ENCODE measurements at regions not wholly inside any gene's neighbourhood (a gene's known extent, or its start where the extent isn't known, plus 50 kb on each side); places are given as distances from the start of the nearest gene placed in this dataset.
"Not testable (repeated sequence)": the region's sequence is repeated elsewhere in the genome, so short reads cannot be mapped to it uniquely, and the experiment has no call there.

DNA sequence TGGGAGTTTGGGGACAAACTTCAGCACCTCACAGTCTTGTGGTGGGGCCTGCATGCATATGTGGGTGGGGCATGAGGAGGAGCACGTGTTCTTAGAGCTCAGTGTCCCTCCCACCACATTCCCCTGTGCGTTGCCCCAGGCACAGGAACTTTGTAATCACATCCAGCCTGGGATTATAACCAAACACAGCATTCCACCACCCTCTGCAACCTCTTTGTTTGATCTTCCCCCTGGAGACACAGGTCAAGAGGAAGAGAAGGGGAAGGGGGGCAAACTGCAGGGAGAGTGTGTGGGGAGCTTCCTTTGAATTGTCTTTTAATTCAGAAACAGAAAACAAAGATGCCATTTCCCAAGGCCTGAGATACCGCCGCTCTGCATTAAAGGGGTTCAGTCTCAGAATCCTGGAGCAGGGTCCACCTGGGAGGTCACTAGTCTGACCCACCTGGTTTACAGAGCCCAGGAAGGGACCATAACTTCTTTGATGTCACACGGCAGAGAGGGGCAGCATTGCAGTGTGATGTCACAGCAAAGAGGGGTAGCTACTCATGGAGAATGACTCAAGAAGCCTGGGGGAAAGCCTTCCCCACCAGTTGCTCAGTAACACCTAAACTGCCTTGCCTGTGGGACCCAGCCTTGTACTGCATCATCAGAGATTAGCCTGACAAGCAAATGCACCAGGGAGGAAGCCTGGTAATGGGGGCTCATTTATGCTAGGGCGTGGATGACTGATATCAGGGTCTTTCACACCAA, 106.3 kb upstream of the RNU6-1 start:
- no peak for DNase-seq

DNA sequence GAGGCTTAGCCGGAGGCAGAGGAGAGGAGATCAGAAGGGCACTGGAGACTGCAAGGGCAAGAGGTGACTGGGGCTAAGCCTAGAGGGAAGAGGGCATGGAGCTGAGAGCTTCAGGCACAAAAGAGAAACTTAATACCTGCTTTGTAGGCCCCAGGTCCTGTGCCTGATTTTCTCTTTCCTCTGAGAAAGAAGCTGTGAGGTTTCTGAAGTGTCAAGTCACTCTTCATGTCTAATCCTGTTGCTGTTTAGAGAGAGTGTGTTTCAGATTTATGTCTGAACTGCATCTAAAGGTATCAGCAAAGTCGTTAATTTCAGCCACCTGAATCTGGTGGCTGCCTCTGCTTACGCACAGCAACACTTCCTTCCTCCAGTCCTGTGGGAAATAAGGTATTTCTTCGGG, 106.9 kb upstream of the RNU6-1 start:
- DNase-seq, result no peak

GRCh38 chr15:67947254-67948039, 106.7 kb upstream of the PIAS1 start:
- DNase-seq, result no peak

DNA sequence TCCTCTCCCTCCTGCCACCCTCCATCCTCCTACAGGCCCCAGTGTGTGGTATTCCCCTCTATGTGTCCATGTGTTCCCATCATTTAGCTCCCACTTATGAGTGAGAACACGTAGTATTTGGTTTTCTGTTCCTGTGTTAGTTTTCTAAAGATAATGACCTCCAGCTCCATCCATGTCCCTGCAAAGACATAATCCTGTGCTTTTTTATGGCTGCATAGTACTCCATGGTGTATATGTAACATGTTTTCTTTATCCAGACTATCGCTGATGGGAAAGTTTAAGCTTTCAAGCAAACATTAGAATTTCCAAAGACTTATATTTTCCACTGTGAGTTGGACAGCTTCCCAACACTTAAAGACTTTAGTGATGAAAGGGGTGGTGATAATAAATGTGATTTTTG, 105.9 kb upstream of the PIAS1 start:
- no peak for DNase-seq

GRCh38 chr15:67951187-67951586, 102.9 kb upstream of the PIAS1 start:
- not testable (repeated sequence) for DNase-seq

DNA sequence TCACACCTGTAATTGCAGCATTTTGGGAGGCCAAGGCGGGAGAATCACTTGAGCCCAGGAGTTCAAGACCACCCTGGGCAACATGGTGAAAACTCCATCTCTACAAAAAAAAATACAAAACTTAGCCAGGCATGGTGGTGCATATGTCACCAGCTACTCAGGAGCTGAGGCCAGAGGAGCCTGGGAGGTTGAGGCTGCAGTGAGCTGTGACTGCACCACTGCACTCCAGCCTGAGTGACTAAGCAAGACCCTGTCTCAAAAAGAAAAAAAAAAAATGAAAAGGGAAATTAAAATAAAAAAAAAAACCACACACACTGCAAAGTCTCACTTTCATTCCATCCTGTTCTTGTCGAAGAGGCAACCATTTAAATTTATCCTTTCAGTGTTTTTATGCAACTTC, 100.8 kb upstream of the PIAS1 start:
- no peak for DNase-seq

GRCh38 chr15:67955252-67955651, 98.9 kb upstream of the PIAS1 start:
- DNase-seq, result no peak

- no peak for DNase-seq
Observed at GRCh38 chr15:67957435-67958132, 96.5 kb upstream of the PIAS1 start.

DNA sequence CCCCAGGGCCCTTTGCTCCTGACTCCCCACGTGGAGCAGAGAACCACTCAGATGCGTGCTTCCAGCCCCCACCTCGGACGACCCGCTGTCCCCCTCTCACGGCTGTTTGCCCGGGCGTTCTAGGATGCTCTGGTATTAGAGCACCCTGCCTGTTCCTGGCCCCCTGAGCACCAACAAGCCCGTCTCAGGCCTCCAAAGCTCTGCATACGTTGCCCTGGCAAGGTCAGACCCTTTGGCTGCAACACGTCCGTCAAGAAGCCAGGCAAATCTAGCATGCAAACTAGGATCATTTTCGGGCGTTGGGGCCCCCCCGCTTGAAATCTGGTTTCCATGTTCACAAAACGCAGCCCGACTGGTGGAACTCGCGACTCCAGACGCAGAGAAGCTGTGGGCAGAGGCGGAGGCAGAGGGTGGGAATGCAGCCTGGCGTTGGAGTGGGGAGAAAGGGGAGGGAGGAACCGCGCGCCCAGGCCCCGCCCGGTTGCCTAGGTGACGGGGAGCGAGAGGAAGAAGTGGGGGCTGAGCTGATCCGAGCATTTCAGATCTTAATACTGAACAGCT, 86.2 kb upstream of the PIAS1 start:
- DNase-seq, result peak; percentile 21

DNA sequence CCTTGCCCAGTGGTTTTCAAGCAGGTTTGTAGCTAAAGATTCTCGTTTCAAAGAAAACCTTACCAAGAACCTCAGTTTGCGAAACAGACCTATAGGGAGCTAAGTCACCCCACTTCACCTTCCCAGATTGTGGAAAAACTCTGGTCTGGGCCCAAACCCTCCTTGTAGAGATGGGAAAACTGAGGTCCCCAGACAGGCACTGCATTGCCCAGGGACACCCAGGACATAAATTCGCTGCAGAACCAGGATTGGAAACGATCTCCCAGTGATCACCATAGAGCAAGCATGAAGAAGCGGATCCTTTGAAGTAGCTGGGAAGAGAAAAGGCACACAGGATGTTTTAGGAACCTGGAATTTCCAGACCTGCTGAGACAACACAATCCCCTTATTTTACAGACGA, 85.6 kb upstream of the PIAS1 start:
- DNase-seq, result no peak

- DNase-seq, result no peak
Observed at GRCh38 chr15:67968966-67969365, 85.1 kb upstream of the PIAS1 start.

DNA sequence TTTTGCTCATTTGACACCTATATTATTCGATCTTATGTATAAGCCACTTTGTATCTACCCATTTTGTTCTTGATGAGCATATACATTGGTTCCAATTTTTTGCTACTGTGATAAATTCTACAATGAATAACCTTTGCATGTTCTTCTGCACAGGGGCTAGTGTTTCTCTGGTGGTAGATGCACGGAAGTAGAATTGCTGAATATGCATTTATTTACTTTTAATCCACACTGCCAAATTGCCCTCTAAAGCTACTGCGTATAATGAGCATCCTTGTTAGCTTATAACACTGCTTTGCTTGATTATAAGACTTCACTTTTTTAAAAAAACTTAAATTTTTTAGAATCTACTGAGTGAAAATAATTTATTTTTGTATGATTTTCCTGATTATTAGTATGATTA, 84.2 kb upstream of the PIAS1 start:
- DNase-seq, result no peak

DNA sequence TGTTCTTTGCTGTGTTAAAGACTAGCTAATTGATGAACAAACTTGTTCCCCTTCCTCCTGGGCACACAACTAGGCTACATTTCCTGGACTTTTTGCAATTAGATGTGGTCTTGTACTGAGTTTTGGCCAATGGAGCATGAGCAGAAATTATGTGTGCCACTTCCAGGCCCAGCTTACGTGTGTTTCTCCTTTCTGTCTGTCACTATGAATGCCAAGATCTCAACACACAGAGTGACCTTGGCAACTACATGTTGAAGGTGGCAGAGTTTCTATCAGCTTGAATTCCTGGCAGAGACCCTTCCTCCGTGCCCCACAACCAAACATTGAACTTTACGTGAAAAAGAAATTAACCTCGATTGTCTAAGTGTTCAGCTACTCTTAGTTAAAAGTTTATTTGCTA, 81.7 kb upstream of the PIAS1 start:
- DNase-seq, result no peak

DNA sequence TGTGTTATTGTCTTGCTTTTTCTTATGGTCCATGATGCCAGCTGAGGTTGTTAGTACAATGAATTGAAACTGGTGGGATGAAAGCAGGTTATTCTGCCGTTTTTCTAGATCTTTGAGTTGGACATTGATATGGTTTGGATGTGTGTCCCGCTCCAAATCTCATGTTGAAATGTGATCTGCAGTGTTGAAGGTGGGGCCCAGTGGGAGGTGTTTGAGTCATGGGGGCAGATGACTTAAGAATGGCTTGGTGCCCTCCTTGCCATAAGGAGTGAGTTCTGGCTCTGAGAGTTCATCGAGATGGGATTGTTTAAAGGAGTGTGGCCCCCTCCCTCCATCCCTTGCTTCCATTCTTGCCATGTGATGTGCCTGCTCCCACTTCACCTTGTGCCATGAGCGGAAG, 80.3 kb upstream of the PIAS1 start:
- DNase-seq, result no peak

- no peak for DNase-seq
Observed at GRCh38 chr15:67976506-67977073, 77.5 kb upstream of the PIAS1 start.

- no peak for DNase-seq
Observed at GRCh38 chr15:67977414-67978089, 76.6 kb upstream of the PIAS1 start.

- DNase-seq, result no peak
Observed at GRCh38 chr15:67979281-67979680, 74.8 kb upstream of the PIAS1 start.

GRCh38 chr15:67980171-67980570, 73.9 kb upstream of the PIAS1 start:
- no peak for DNase-seq

DNA sequence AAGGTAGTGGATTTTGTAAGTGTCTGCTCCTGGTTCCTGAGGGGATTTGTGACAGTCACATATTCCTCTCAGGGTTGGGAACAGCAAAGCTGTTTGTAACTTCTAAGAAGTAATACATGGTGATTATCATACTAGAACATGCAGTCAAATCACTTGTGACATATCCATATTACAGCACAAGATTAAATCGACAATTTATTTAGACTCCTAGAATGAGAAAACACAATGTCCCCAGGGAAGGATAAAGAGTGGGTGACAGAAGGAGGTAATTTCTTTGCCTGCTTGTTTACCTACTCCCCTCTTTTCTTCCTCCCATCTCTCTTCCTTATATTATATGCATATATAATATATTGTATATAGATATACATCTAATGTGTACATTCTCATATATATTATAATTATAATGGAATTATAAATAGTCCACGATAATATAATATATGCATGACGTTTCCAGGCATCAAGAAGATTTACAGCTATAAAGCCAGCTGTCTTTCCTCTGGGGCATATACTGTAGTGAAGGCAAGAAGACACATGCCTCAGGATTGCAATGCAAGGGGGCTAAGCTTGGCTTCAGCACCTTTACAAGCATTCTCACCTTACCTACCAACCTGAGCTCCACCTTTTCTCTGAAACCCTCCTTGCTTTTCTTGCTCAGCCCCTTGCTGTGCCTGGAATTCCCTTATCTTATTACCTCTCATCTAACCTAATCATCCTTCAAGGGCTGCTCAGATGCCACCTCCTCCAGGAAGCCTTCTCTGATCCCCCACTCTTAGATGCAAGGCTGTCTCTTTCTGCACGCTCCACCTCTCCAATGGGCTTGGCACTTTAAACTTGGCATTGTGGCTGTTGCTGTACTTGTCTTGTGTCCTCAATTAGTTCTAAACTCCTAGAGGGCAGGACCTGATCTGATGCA, 73.1 kb upstream of the PIAS1 start:
- no peak for DNase-seq

DNA sequence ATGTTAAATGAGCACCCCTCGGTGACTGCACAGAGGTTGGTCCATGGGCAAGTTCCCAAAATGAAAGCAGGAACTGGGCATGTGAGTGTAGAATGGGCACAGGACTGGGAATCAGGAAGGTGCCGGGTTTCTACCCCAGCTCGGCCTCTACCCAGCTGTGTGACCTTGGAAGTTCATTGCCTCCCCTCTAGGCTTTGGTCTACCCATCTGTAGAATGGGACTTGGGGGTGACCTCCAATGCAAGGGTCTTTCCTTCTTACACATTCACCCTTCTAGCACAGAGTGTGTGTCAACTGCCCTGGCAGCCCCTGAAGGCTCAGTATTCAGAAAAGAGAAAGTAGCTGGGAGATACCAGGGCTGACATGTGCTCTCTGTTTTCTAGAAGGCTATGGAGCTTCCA, 72.3 kb upstream of the PIAS1 start:
- DNase-seq, result no peak

DNA sequence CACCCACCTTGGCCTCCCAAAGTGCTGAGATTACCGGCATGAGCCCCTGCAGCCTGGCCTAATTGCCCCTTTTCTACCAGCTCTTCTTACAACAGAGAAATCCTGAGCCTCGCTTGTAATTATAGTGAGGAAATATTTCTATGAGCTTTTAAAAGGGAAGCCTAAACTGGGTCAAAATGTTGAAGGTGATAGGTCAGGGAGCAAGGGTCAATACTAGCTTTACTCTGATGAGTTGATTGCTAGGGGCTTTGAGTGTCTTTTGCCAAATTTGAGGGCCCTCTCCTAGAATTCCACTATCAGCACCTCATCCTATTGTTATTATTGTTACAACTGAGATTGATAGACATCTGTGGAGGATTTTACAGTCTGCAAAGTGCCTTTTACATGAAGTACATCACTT, 62.4 kb upstream of the PIAS1 start:
- DNase-seq, result no peak

GRCh38 chr15:67992411-67992810, 61.7 kb upstream of the PIAS1 start:
- no peak for DNase-seq

Measured in activated naive CD4-positive, alpha-beta T cell treated with anti-CD3 and anti-CD28 coated beads, Interleukin-2, amount 50 U/mL, for 16 hours (primary cell).